SU-DHL-6 (cell line): ENCODE measurements at regions not wholly inside any gene's neighbourhood (a gene's known extent, or its start where the extent isn't known, plus 50 kb on each side); places are given as distances from the start of the nearest gene placed in this dataset.

ENCODE experiments used
- EZH2phosphoT487 ChIP-seq: fragments of 200-600 bp; sonication (generic), shearing (Covaris generic); conservative IDR thresholded peaks from 2 replicates; pipeline ENCODE4 v1.6.1; 2018; ENCODE audit warnings: mild to moderate bottlenecking, antibody characterized with exemption, low read length, moderate library complexity, mixed read lengths
- TF ChIP-seq, protein P1 (sequence below): fragments of 200-600 bp; sonication (generic); IDR thresholded peaks from one replicate; pipeline ENCODE4 v1.5.1; 2017; ENCODE audit warnings: antibody characterized with exemption, mild to moderate bottlenecking, low read length, moderate library complexity; ENCODE audit not compliant: insufficient read depth, poor library complexity, severe bottlenecking

DNA sequence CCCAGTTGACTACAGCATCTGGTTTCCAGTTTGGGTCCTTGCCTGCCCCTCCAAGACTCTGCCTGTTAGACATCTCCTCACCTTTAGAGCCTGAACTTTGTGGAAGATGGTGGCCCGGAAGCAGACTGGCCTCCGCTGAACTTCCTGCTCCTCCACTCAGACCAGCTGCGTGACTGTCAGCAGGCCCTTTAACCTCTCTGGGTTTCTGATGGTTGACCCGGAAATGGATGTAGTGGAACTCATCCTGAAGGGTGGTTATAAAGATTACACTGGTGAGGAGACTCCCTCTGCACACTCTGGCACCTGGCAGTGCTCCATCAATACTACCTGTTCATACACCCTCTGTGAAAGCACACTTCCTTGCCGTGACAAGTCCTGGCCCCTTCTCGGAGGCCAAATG is 151.9 kb upstream of the TLE3 start:
- TF ChIP-seq, protein P1, sequence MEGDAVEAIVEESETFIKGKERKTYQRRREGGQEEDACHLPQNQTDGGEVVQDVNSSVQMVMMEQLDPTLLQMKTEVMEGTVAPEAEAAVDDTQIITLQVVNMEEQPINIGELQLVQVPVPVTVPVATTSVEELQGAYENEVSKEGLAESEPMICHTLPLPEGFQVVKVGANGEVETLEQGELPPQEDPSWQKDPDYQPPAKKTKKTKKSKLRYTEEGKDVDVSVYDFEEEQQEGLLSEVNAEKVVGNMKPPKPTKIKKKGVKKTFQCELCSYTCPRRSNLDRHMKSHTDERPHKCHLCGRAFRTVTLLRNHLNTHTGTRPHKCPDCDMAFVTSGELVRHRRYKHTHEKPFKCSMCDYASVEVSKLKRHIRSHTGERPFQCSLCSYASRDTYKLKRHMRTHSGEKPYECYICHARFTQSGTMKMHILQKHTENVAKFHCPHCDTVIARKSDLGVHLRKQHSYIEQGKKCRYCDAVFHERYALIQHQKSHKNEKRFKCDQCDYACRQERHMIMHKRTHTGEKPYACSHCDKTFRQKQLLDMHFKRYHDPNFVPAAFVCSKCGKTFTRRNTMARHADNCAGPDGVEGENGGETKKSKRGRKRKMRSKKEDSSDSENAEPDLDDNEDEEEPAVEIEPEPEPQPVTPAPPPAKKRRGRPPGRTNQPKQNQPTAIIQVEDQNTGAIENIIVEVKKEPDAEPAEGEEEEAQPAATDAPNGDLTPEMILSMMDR = no peak
- TF ChIP-seq EZH2phosphoT487 = no peak
